ENCODE measurements at regions not wholly inside any gene's neighbourhood (a gene's known extent, or its start where the extent isn't known, plus 50 kb on each side); places are given as distances from the start of the nearest gene placed in this dataset.

GRCh38 chr18:27411911-27412310 is 226.8 kb upstream of the CHST9 start:
- Histone ChIP-seq H3K27me3 (ENCODE audit: low read depth, low read length) (no peaks in the 10 kb centered on the region), H3K4me3 (ENCODE audit: low read depth in 1 of 2, low read length in 2 of 2) (no peak overlapping the region), H3K36me3 (ENCODE audit: control insufficient read depth in 1 of 2, insufficient read depth in 2 of 2, low read length in 2 of 2) (no peaks in the 10 kb centered on the region), H3K27ac (ENCODE audit: low read length) (no peak overlapping the region), H3K4me1 (ENCODE audit: control insufficient read depth in 1 of 2, insufficient read depth in 2 of 2, low read length in 2 of 2) (no peaks in the 10 kb centered on the region), H3K9me3 (ENCODE audit: control insufficient read depth in 1 of 2, low read length in 2 of 2) (no peaks in the 10 kb centered on the region)

- no peaks in the 10 kb centered on the region for H3K4me1 ChIP-seq (ENCODE audit: control insufficient read depth in 1 of 2, insufficient read depth in 2 of 2, low read length in 2 of 2)
- no peaks in the 10 kb centered on the region for H3K27me3 ChIP-seq (ENCODE audit: low read depth, low read length)
- no peak overlapping the region for H3K4me3 ChIP-seq (ENCODE audit: low read depth in 1 of 2, low read length in 2 of 2)
- H3K27ac ChIP-seq (ENCODE audit: low read length): no peak overlapping the region
- H3K36me3 ChIP-seq (ENCODE audit: control insufficient read depth in 1 of 2, insufficient read depth in 2 of 2, low read length in 2 of 2): no peaks in the 10 kb centered on the region
- H3K9me3 ChIP-seq (ENCODE audit: control insufficient read depth in 1 of 2, low read length in 2 of 2): no peaks in the 10 kb centered on the region
These were observed 225.9 kb upstream of the CHST9 start for GRCh38 chr18:27411013-27411412.

- Histone ChIP-seq H3K4me1 (ENCODE audit: control insufficient read depth in 1 of 2, insufficient read depth in 2 of 2, low read length in 2 of 2) (no peaks in the 10 kb centered on the region), H3K9me3 (ENCODE audit: control insufficient read depth in 1 of 2, low read length in 2 of 2) (no peaks in the 10 kb centered on the region), H3K36me3 (ENCODE audit: control insufficient read depth in 1 of 2, insufficient read depth in 2 of 2, low read length in 2 of 2) (no peaks in the 10 kb centered on the region), H3K27ac (ENCODE audit: low read length) (no peak overlapping the region), H3K27me3 (ENCODE audit: low read depth, low read length) (no peaks in the 10 kb centered on the region), H3K4me3 (ENCODE audit: low read depth in 1 of 2, low read length in 2 of 2) (no peak overlapping the region)
These were observed 219.7 kb upstream of the CHST9 start for GRCh38 chr18:27404855-27405254.

- H3K36me3 ChIP-seq (ENCODE audit: control insufficient read depth in 1 of 2, insufficient read depth in 2 of 2, low read length in 2 of 2): no peaks in the 10 kb centered on the region
- no peak overlapping the region for H3K4me3 ChIP-seq (ENCODE audit: low read depth in 1 of 2, low read length in 2 of 2)
- H3K27ac ChIP-seq (ENCODE audit: low read length): no peak overlapping the region
- no peaks in the 10 kb centered on the region for H3K27me3 ChIP-seq (ENCODE audit: low read depth, low read length)
- H3K4me1 ChIP-seq (ENCODE audit: control insufficient read depth in 1 of 2, insufficient read depth in 2 of 2, low read length in 2 of 2): no peaks in the 10 kb centered on the region
- H3K9me3 ChIP-seq (ENCODE audit: control insufficient read depth in 1 of 2, low read length in 2 of 2): no peaks in the 10 kb centered on the region
These were observed 214.9 kb upstream of the CHST9 start for GRCh38 chr18:27400001-27400400.

GRCh38 chr18:27395752-27396151 is 210.6 kb upstream of the CHST9 start:
- no peaks in the 10 kb centered on the region for H3K9me3 ChIP-seq (ENCODE audit: control insufficient read depth in 1 of 2, low read length in 2 of 2)

GRCh38 chr18:27394687-27395086 is 209.6 kb upstream of the CHST9 start:
- no peak overlapping the region for H3K4me3 ChIP-seq (ENCODE audit: low read depth in 1 of 2, low read length in 2 of 2)
- H3K27me3 ChIP-seq (ENCODE audit: low read depth, low read length): no peaks in the 10 kb centered on the region
- no peak overlapping the region for H3K27ac ChIP-seq (ENCODE audit: low read length)
- no peaks in the 10 kb centered on the region for H3K9me3 ChIP-seq (ENCODE audit: control insufficient read depth in 1 of 2, low read length in 2 of 2)
- H3K4me1 ChIP-seq (ENCODE audit: control insufficient read depth in 1 of 2, insufficient read depth in 2 of 2, low read length in 2 of 2): no peaks in the 10 kb centered on the region
- no peaks in the 10 kb centered on the region for H3K36me3 ChIP-seq (ENCODE audit: control insufficient read depth in 1 of 2, insufficient read depth in 2 of 2, low read length in 2 of 2)

More at GRCh38 chr18:27395752-27396151, 210.6 kb upstream of the CHST9 start:
- H3K27ac ChIP-seq (ENCODE audit: low read length): no peak overlapping the region
- H3K27me3 ChIP-seq (ENCODE audit: low read depth, low read length): no peaks in the 10 kb centered on the region
- no peaks in the 10 kb centered on the region for H3K36me3 ChIP-seq (ENCODE audit: control insufficient read depth in 1 of 2, insufficient read depth in 2 of 2, low read length in 2 of 2)
- no peak overlapping the region for H3K4me3 ChIP-seq (ENCODE audit: low read depth in 1 of 2, low read length in 2 of 2)
- no peaks in the 10 kb centered on the region for H3K4me1 ChIP-seq (ENCODE audit: control insufficient read depth in 1 of 2, insufficient read depth in 2 of 2, low read length in 2 of 2)

GRCh38 chr18:27382567-27383216 is 197.6 kb upstream of the CHST9 start:
- H3K4me3 ChIP-seq (ENCODE audit: low read depth in 1 of 2, low read length in 2 of 2): no peak overlapping the region
- H3K9me3 ChIP-seq (ENCODE audit: control insufficient read depth in 1 of 2, low read length in 2 of 2): no peaks in the 10 kb centered on the region
- H3K4me1 ChIP-seq (ENCODE audit: control insufficient read depth in 1 of 2, insufficient read depth in 2 of 2, low read length in 2 of 2): no peaks in the 10 kb centered on the region
- H3K36me3 ChIP-seq (ENCODE audit: control insufficient read depth in 1 of 2, insufficient read depth in 2 of 2, low read length in 2 of 2): no peaks in the 10 kb centered on the region
- H3K27me3 ChIP-seq (ENCODE audit: low read depth, low read length): no peaks in the 10 kb centered on the region
- no peak overlapping the region for H3K27ac ChIP-seq (ENCODE audit: low read length)

- Histone ChIP-seq H3K36me3 (ENCODE audit: control insufficient read depth in 1 of 2, insufficient read depth in 2 of 2, low read length in 2 of 2) (no peaks in the 10 kb centered on the region), H3K27me3 (ENCODE audit: low read depth, low read length) (no peaks in the 10 kb centered on the region), H3K27ac (ENCODE audit: low read length) (no peak overlapping the region), H3K4me1 (ENCODE audit: control insufficient read depth in 1 of 2, insufficient read depth in 2 of 2, low read length in 2 of 2) (no peaks in the 10 kb centered on the region), H3K9me3 (ENCODE audit: control insufficient read depth in 1 of 2, low read length in 2 of 2) (no peaks in the 10 kb centered on the region), H3K4me3 (ENCODE audit: low read depth in 1 of 2, low read length in 2 of 2) (no peak overlapping the region)
These were observed 193.5 kb upstream of the CHST9 start for GRCh38 chr18:27378431-27379095.

- Histone ChIP-seq H3K27ac (ENCODE audit: low read length) (no peak overlapping the region), H3K9me3 (ENCODE audit: control insufficient read depth in 1 of 2, low read length in 2 of 2) (no peaks in the 10 kb centered on the region), H3K27me3 (ENCODE audit: low read depth, low read length) (no peaks in the 10 kb centered on the region), H3K36me3 (ENCODE audit: control insufficient read depth in 1 of 2, insufficient read depth in 2 of 2, low read length in 2 of 2) (no peaks in the 10 kb centered on the region), H3K4me3 (ENCODE audit: low read depth in 1 of 2, low read length in 2 of 2) (no peak overlapping the region), H3K4me1 (ENCODE audit: control insufficient read depth in 1 of 2, insufficient read depth in 2 of 2, low read length in 2 of 2) (no peaks in the 10 kb centered on the region)
These were observed 192.1 kb upstream of the CHST9 start for GRCh38 chr18:27377251-27377650.

- no peak overlapping the region for H3K27ac ChIP-seq (ENCODE audit: low read length)
- no peaks in the 10 kb centered on the region for H3K4me1 ChIP-seq (ENCODE audit: control insufficient read depth in 1 of 2, insufficient read depth in 2 of 2, low read length in 2 of 2)
- no peaks in the 10 kb centered on the region for H3K9me3 ChIP-seq (ENCODE audit: control insufficient read depth in 1 of 2, low read length in 2 of 2)
- H3K36me3 ChIP-seq (ENCODE audit: control insufficient read depth in 1 of 2, insufficient read depth in 2 of 2, low read length in 2 of 2): no peaks in the 10 kb centered on the region
- H3K4me3 ChIP-seq (ENCODE audit: low read depth in 1 of 2, low read length in 2 of 2): no peak overlapping the region
- no peaks in the 10 kb centered on the region for H3K27me3 ChIP-seq (ENCODE audit: low read depth, low read length)
These were observed 187.3 kb upstream of the CHST9 start for GRCh38 chr18:27372386-27372785.

GRCh38 chr18:27366665-27367064 is 181.6 kb upstream of the CHST9 start:
- H3K4me1 ChIP-seq (ENCODE audit: control insufficient read depth in 1 of 2, insufficient read depth in 2 of 2, low read length in 2 of 2): no peaks in the 10 kb centered on the region
- no peaks in the 10 kb centered on the region for H3K9me3 ChIP-seq (ENCODE audit: control insufficient read depth in 1 of 2, low read length in 2 of 2)
- no peak overlapping the region for H3K4me3 ChIP-seq (ENCODE audit: low read depth in 1 of 2, low read length in 2 of 2)
- no peak overlapping the region for H3K27ac ChIP-seq (ENCODE audit: low read length)
- no peaks in the 10 kb centered on the region for H3K27me3 ChIP-seq (ENCODE audit: low read depth, low read length)
- no peaks in the 10 kb centered on the region for H3K36me3 ChIP-seq (ENCODE audit: control insufficient read depth in 1 of 2, insufficient read depth in 2 of 2, low read length in 2 of 2)

- Histone ChIP-seq H3K4me1 (ENCODE audit: control insufficient read depth in 1 of 2, insufficient read depth in 2 of 2, low read length in 2 of 2) (no peaks in the 10 kb centered on the region), H3K27me3 (ENCODE audit: low read depth, low read length) (no peaks in the 10 kb centered on the region), H3K9me3 (ENCODE audit: control insufficient read depth in 1 of 2, low read length in 2 of 2) (no peaks in the 10 kb centered on the region), H3K36me3 (ENCODE audit: control insufficient read depth in 1 of 2, insufficient read depth in 2 of 2, low read length in 2 of 2) (no peaks in the 10 kb centered on the region), H3K4me3 (ENCODE audit: low read depth in 1 of 2, low read length in 2 of 2) (no peak overlapping the region), H3K27ac (ENCODE audit: low read length) (no peak overlapping the region)
These were observed 181.0 kb upstream of the CHST9 start for GRCh38 chr18:27366151-27366550.
